ENCODE measurements at regions not wholly inside any gene's neighbourhood (a gene's known extent, or its start where the extent isn't known, plus 50 kb on each side); places are given as distances from the start of the nearest gene placed in this dataset.

GRCh38 chr13:74406420-74406819, 272.2 kb upstream of the KLF12 start:
- no peak for DNase-seq (ENCODE audit: low read depth)

GRCh38 chr13:74398599-74398998, 264.4 kb upstream of the KLF12 start:
- no peak for DNase-seq (ENCODE audit: low read depth)

- no peak for DNase-seq (ENCODE audit: low read depth)
Measured at GRCh38 chr13:74389056-74389455, 254.9 kb upstream of the KLF12 start.

GRCh38 chr13:74388626-74389025, 254.4 kb upstream of the KLF12 start:
- DNase-seq (ENCODE audit: low read depth) = no peak

- DNase-seq (ENCODE audit: low read depth) = no peak
Measured at GRCh38 chr13:74372511-74372910, 238.3 kb upstream of the KLF12 start.

GRCh38 chr13:74367193-74367592, 233.0 kb upstream of the KLF12 start:
- no peak for DNase-seq (ENCODE audit: low read depth)

GRCh38 chr13:74361274-74361673, 227.1 kb upstream of the KLF12 start:
- no peak for DNase-seq (ENCODE audit: low read depth)

GRCh38 chr13:74346960-74347359, 212.8 kb upstream of the KLF12 start:
- DNase-seq (ENCODE audit: low read depth) = no peak

- DNase-seq (ENCODE audit: low read depth) = no peak
Measured at GRCh38 chr13:74338341-74338740, 204.1 kb upstream of the KLF12 start.

- no peak for DNase-seq (ENCODE audit: low read depth)
Measured at GRCh38 chr13:74336546-74336945, 202.3 kb upstream of the KLF12 start.

- no peak for DNase-seq (ENCODE audit: low read depth)
Measured at GRCh38 chr13:74335370-74335769, 201.2 kb upstream of the KLF12 start.

- DNase-seq (ENCODE audit: low read depth) = no peak
Measured at GRCh38 chr13:74329962-74330361, 195.8 kb upstream of the KLF12 start.

- no peak for DNase-seq (ENCODE audit: low read depth)
Measured at GRCh38 chr13:74325106-74325505, 190.9 kb upstream of the KLF12 start.

GRCh38 chr13:74324338-74324737, 190.1 kb upstream of the KLF12 start:
- no peak for DNase-seq (ENCODE audit: low read depth)

GRCh38 chr13:74322562-74322961, 188.4 kb upstream of the KLF12 start:
- DNase-seq (ENCODE audit: low read depth) = no peak

GRCh38 chr13:74320282-74320681, 186.1 kb upstream of the KLF12 start:
- DNase-seq (ENCODE audit: low read depth) = no peak

GRCh38 chr13:74316547-74316946, 182.3 kb upstream of the KLF12 start:
- DNase-seq (ENCODE audit: low read depth) = no peak

- DNase-seq (ENCODE audit: low read depth) = no peak
Measured at GRCh38 chr13:74306496-74306895, 172.3 kb upstream of the KLF12 start.

- no peak for DNase-seq (ENCODE audit: low read depth)
Measured at GRCh38 chr13:74305876-74306275, 171.7 kb upstream of the KLF12 start.

GRCh38 chr13:74301258-74301935, 167.2 kb upstream of the KLF12 start:
- DNase-seq (ENCODE audit: low read depth) = no peak

GRCh38 chr13:74300162-74300561, 166.0 kb upstream of the KLF12 start:
- no peak for DNase-seq (ENCODE audit: low read depth)

GRCh38 chr13:74299721-74300120, 165.5 kb upstream of the KLF12 start:
- no peak for DNase-seq (ENCODE audit: low read depth)

- no peak for DNase-seq (ENCODE audit: low read depth)
Measured at GRCh38 chr13:74298923-74299322, 164.7 kb upstream of the KLF12 start.

Data from non-pigmented ciliary epithelial cell (primary cell).